BE2C (cell line): ENCODE measurements at regions not wholly inside any gene's neighbourhood (a gene's known extent, or its start where the extent isn't known, plus 50 kb on each side); places are given as distances from the start of the nearest gene placed in this dataset.

Source experiments
- DNase-seq: peaks from one replicate; pipeline ENCODE4 v3.0.0-alpha.2; 2020
- H3K27me3 ChIP-seq: fragments of 250-450 bp; sonication (Bioruptor Pico); 2 replicates; pipeline ENCODE4 v1.5.1; 2020; ENCODE audit warnings: mild to moderate bottlenecking
- H3K36me3 ChIP-seq: fragments of 250-450 bp; sonication (Bioruptor Pico); 2 replicates; pipeline ENCODE4 v1.5.1; 2020; ENCODE audit warnings: mild to moderate bottlenecking
- H3K4me1 ChIP-seq: fragments of 250-450 bp; sonication (Bioruptor Pico); 2 replicates; pipeline ENCODE4 v1.5.1; 2020
- H3K4me3 ChIP-seq: 2 replicates; pipeline ENCODE4 v1.5.1; 2011; ENCODE audit warnings: low read depth, low read length
- H3K9me3 ChIP-seq: fragments of 250-450 bp; sonication (Bioruptor Pico); 2 replicates; pipeline ENCODE4 v1.5.1; 2020
- TF ChIP-seq, protein P1 (sequence below): IDR thresholded peaks from 2 replicates; pipeline ENCODE4 v1.5.1; 2012; ENCODE audit warnings: mild to moderate bottlenecking, low read depth, low read length

- DNase-seq, result no peak
- TF ChIP-seq, protein P1, sequence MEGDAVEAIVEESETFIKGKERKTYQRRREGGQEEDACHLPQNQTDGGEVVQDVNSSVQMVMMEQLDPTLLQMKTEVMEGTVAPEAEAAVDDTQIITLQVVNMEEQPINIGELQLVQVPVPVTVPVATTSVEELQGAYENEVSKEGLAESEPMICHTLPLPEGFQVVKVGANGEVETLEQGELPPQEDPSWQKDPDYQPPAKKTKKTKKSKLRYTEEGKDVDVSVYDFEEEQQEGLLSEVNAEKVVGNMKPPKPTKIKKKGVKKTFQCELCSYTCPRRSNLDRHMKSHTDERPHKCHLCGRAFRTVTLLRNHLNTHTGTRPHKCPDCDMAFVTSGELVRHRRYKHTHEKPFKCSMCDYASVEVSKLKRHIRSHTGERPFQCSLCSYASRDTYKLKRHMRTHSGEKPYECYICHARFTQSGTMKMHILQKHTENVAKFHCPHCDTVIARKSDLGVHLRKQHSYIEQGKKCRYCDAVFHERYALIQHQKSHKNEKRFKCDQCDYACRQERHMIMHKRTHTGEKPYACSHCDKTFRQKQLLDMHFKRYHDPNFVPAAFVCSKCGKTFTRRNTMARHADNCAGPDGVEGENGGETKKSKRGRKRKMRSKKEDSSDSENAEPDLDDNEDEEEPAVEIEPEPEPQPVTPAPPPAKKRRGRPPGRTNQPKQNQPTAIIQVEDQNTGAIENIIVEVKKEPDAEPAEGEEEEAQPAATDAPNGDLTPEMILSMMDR, result no peak
- Histone ChIP-seq H3K27me3 (no peaks in the 10 kb centered on the region; the same call in none of the 2 replicates), H3K9me3 (no peaks in the 10 kb centered on the region), H3K36me3 (no peaks in the 10 kb centered on the region), H3K4me3 (no peak overlapping the region), H3K4me1 (no peaks in the 10 kb centered on the region)
Measured at GRCh38 chr2:19728125-19728524, 173.7 kb downstream of the TTC32 start.

GRCh38 chr2:19725392-19725791 lies 176.4 kb downstream of the TTC32 start:
- no peak for DNase-seq
- H3K4me3 ChIP-seq, result no peak overlapping the region

DNA sequence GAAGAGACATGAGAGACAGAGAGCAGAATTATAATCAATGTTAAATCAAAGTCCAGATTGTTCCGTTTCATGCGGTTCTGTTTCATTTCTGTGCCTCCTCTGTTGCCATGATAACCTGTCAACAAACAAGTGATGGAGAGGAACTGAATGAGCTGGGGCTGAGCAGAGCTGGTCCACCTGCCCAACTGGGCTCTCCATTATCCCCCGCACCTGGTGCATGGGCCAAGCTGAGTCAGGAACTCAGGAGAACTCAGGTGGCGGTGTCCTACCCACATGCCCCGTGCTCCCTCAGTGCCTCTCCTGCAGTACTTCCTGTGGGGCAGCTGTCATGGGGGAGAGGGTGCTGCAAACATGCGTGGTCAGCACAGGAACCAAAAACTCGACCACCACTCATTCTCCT lies 178.8 kb downstream of the TTC32 start:
- no peak for DNase-seq
- Histone ChIP-seq H3K36me3 (no peaks in the 10 kb centered on the region), H3K9me3 (no peaks in the 10 kb centered on the region), H3K4me1 (no peaks in the 10 kb centered on the region), H3K27me3 (no peaks in the 10 kb centered on the region; the same call in 1 of the 2 replicates), H3K4me3 (no peak overlapping the region)
- TF ChIP-seq, protein P1, result no peak

More at GRCh38 chr2:19725392-19725791, 176.4 kb downstream of the TTC32 start:
- no peaks in the 10 kb centered on the region for H3K4me1 ChIP-seq
- H3K9me3 ChIP-seq, result no peaks in the 10 kb centered on the region
- TF ChIP-seq, protein P1, result no peak
- no peaks in the 10 kb centered on the region; the same call in none of the 2 replicates for H3K27me3 ChIP-seq
- H3K36me3 ChIP-seq, result no peaks in the 10 kb centered on the region

- H3K27me3 ChIP-seq, result no peaks in the 10 kb centered on the region
- H3K36me3 ChIP-seq, result no peaks in the 10 kb centered on the region
- H3K9me3 ChIP-seq, result no peaks in the 10 kb centered on the region
- TF ChIP-seq, protein P1, result no peak
- H3K4me1 ChIP-seq, result no peaks in the 10 kb centered on the region
- no peak overlapping the region for H3K4me3 ChIP-seq
- DNase-seq, result no peak
Measured at GRCh38 chr2:19722531-19722971, 179.2 kb downstream of the TTC32 start.

- Histone ChIP-seq H3K27me3 (peaks cover 3% of the 10 kb centered on the region; the same call in 1 of the 2 replicates), H3K9me3 (no peaks in the 10 kb centered on the region), H3K4me3 (no peak overlapping the region), H3K4me1 (no peaks in the 10 kb centered on the region), H3K36me3 (no peaks in the 10 kb centered on the region)
- DNase-seq, result no peak
- TF ChIP-seq, protein P1, result no peak
Measured at GRCh38 chr2:19720306-19720705, 181.5 kb downstream of the TTC32 start.

- TF ChIP-seq, protein P1, result no peak
- Histone ChIP-seq H3K4me1 (no peaks in the 10 kb centered on the region), H3K9me3 (no peaks in the 10 kb centered on the region), H3K36me3 (no peaks in the 10 kb centered on the region), H3K27me3 (peaks cover 3% of the 10 kb centered on the region; the same call in 1 of the 2 replicates), H3K4me3 (no peak overlapping the region)
- no peak for DNase-seq
Measured at GRCh38 chr2:19719540-19719939, 182.2 kb downstream of the TTC32 start.
